ENCODE measurements at regions not wholly inside any gene's neighbourhood (a gene's known extent, or its start where the extent isn't known, plus 50 kb on each side); places are given as distances from the start of the nearest gene placed in this dataset.

- TF ChIP-seq ETV6 (CRISPR knock-in tag; conservative IDR thresholded peaks at IDR 0.05) (no peak), EHMT2 (IDR thresholded peaks at IDR 0.05; ENCODE audit: borderline replicate concordance, low read depth, low read length) (no peak), CHD2 (IDR thresholded peaks at IDR 0.05; ENCODE audit: low read depth, low read length) (no peak), RNF2 (conservative IDR thresholded peaks at IDR 0.05; ENCODE audit: low read depth) (no peak), SRSF9 (IDR thresholded peaks at IDR 0.05; ENCODE audit: borderline replicate concordance, insufficient read depth, low read depth, low read length, poor library complexity, severe bottlenecking) (no peak), CTCF (CRISPR knock-in tag; IDR thresholded peaks at IDR 0.05) (no peak), CREB1 (IDR thresholded peaks at IDR 0.05) (peak; percentile 89), CREB1 (CRISPR knock-in tag; IDR thresholded peaks at IDR 0.05) (no peak), ZNF207 (IDR thresholded peaks at IDR 0.05; ENCODE audit: borderline replicate concordance) (no peak), PREB (CRISPR knock-in tag; IDR thresholded peaks at IDR 0.05) (no peak), KDM1A (CRISPR knock-in tag; IDR thresholded peaks at IDR 0.05) (no peak), CCAR2 (optimal IDR thresholded peaks at IDR 0.05; ENCODE audit: low read depth, low read length) (no peak), ZNF776 (CRISPR knock-in tag; IDR thresholded peaks at IDR 0.05) (no peak)
Observed at GRCh38 chrX:40346379-40346778, 234.4 kb upstream of the ATP6AP2 start.

Measured in HepG2 (cell line).